Endothelial cell of umbilical vein (primary cell): ENCODE measurements at regions not wholly inside any gene's neighbourhood (a gene's known extent, or its start where the extent isn't known, plus 50 kb on each side); places are given as distances from the start of the nearest gene placed in this dataset.

Experiments
- BruUV-seq: library from RNA; stranded (reverse); fragments of 400-500 nt; replicated peaks from 2 replicates; lab custom pipeline; 2021; lab: Mats Ljungman, UMichigan
- CTCF ChIA-PET: fragments of 300-600, 350-600 bp; sonication (Branson Sonifier 250); formaldehyde crosslinking; loops from one replicate; lab custom pipeline; 2021; ENCODE audit warnings: antibody characterized with exemption, inconsistent platforms; lab: Charles Lee
- POLR2A ChIA-PET: fragments of 300-600, 350-600 bp; sonication (Branson Sonifier 250); formaldehyde crosslinking; loops from one replicate; lab custom pipeline; 2021; ENCODE audit warnings: antibody characterized with exemption, inconsistent platforms; lab: Charles Lee
- DNase-seq: peaks from one replicate; pipeline ENCODE4 v3.0.0-alpha.2; 2011; ENCODE audit warnings: low read depth, low spot score
- FAIRE-seq: peaks from 2 replicates; lab custom pipeline; 2011; peaks lifted over from hg19 to GRCh38; lab: Jason Lieb, UNC
- H2AFZ ChIP-seq: 2 replicates; pipeline ENCODE4 v1.6.0; 2012; ENCODE audit warnings: low read depth, low read length, control low read depth, inconsistent platforms
- H3K27ac ChIP-seq: 2 replicates; pipeline ENCODE4 v1.5.1; 2011; ENCODE audit warnings: low read depth, mild to moderate bottlenecking, control low read depth, low read length, moderate library complexity; ENCODE audit not compliant: insufficient read depth
- H3K27me3 ChIP-seq, 2 experiments: 2 replicates each; pipeline versions ENCODE4 v1.6.0 to v1.6.1; 2011; ENCODE audit warnings: low read length in 2 of 2, mixed read lengths in 1 of 2; ENCODE audit not compliant: control insufficient read depth in 2 of 2, insufficient read depth in 2 of 2
- H3K36me3 ChIP-seq, 2 experiments: 2 replicates in 1 of 2; 3 replicates in 1 of 2; pipeline ENCODE4 v1.5.1; 2011; ENCODE audit warnings: low read length in 2 of 2, mild to moderate bottlenecking in 1 of 2, moderate library complexity in 1 of 2; ENCODE audit not compliant: control insufficient read depth in 2 of 2, insufficient read depth in 2 of 2; ENCODE audit errors: extremely low read depth in 1 of 2
- H3K4me1 ChIP-seq: 3 replicates; pipeline ENCODE4 v1.5.1; 2011; ENCODE audit warnings: mild to moderate bottlenecking, low read length; ENCODE audit not compliant: control insufficient read depth, insufficient read depth; ENCODE audit errors: extremely low read depth
- H3K4me2 ChIP-seq: 2 replicates; pipeline ENCODE4 v1.6.1; 2011; ENCODE audit warnings: low read length, control low read depth, mixed read lengths; ENCODE audit not compliant: insufficient read depth
- H3K4me3 ChIP-seq, 3 experiments: fragments of 200-600 bp in 1 of 3; sonication (generic), shearing (Covaris generic) in 1 of 3; replicated peaks in 1 of 3; 2 replicates each; pipeline ENCODE4 v1.5.1; 2011 to 2016; ENCODE audit warnings: control low read depth in 3 of 3, low read length in 3 of 3, mild to moderate bottlenecking in 2 of 3, inconsistent platforms in 1 of 3, low read depth in 1 of 3, moderate library complexity in 1 of 3; ENCODE audit not compliant: insufficient read depth in 1 of 3
- H3K79me2 ChIP-seq: 2 replicates; pipeline ENCODE4 v1.6.0; 2012; ENCODE audit warnings: low read length, inconsistent platforms; ENCODE audit not compliant: control insufficient read depth, insufficient read depth
- H3K9ac ChIP-seq: replicated peaks from 2 replicates; pipeline ENCODE3; 2011; ENCODE audit warnings: low read length, control low read depth; ENCODE audit not compliant: insufficient read depth; ENCODE audit errors: extremely low read depth
- H3K9me1 ChIP-seq: replicated peaks from 3 replicates; pipeline ENCODE4 v1.6.0; 2011; ENCODE audit warnings: mild to moderate bottlenecking, low read length; ENCODE audit not compliant: control insufficient read depth, insufficient read depth; ENCODE audit errors: extremely low read depth
- H3K9me3 ChIP-seq: replicated peaks from 2 replicates; pipeline ENCODE4 v1.5.1; 2012; ENCODE audit warnings: low read length, inconsistent platforms; ENCODE audit not compliant: control insufficient read depth, insufficient read depth
- H4K20me1 ChIP-seq: replicated peaks from 2 replicates; pipeline ENCODE3; 2011; ENCODE audit warnings: mild to moderate bottlenecking, low read length; ENCODE audit not compliant: control insufficient read depth, insufficient read depth; ENCODE audit errors: extremely low read depth
- CTCF ChIP-seq, 2 donors: IDR thresholded peaks; 1 replicate in 1 of 2; 2 replicates in 1 of 2; pipeline ENCODE4 v1.5.1; 2011; ENCODE audit warnings: low read length in 2 of 2, mild to moderate bottlenecking in 2 of 2, moderate library complexity in 2 of 2, control low read depth in 1 of 2, inconsistent platforms in 1 of 2, low read depth in 1 of 2; ENCODE audit not compliant: insufficient read depth in 1 of 2; ENCODE audit errors: extremely low read depth in 1 of 2
- EZH2 ChIP-seq: IDR thresholded peaks from 2 replicates; pipeline ENCODE4 v1.6.1; 2012; ENCODE audit warnings: borderline replicate concordance, low read depth, mild to moderate bottlenecking, moderate library complexity, low read length, inconsistent platforms; ENCODE audit not compliant: severe bottlenecking
- FOS ChIP-seq: IDR thresholded peaks from 2 replicates; pipeline ENCODE4 v1.6.1; 2011; ENCODE audit warnings: mild to moderate bottlenecking, low read length, moderate library complexity, borderline replicate concordance; ENCODE audit not compliant: insufficient read depth
- GATA2 ChIP-seq: IDR thresholded peaks from 2 replicates; pipeline ENCODE4 v1.7.0; 2011; ENCODE audit warnings: low read depth, mild to moderate bottlenecking, moderate library complexity, mixed read lengths, low read length; ENCODE audit not compliant: insufficient read length, insufficient read depth
- JUN ChIP-seq: IDR thresholded peaks from 2 replicates; pipeline ENCODE4 v1.6.1; 2011; ENCODE audit warnings: borderline replicate concordance, low read depth; ENCODE audit not compliant: insufficient read length, insufficient read depth
- MAX ChIP-seq: IDR thresholded peaks from 2 replicates; pipeline ENCODE4 v1.6.1; 2011; ENCODE audit not compliant: insufficient read depth, insufficient read length
- MYC ChIP-seq: IDR thresholded peaks from one replicate; pipeline ENCODE4 v1.6.1; 2011; ENCODE audit warnings: mild to moderate bottlenecking, low read depth, low read length
- POLR2A ChIP-seq: IDR thresholded peaks from 2 replicates; pipeline ENCODE4 v1.6.1; 2012; ENCODE audit warnings: low read depth, mild to moderate bottlenecking, control low read depth, low read length
- POLR2AphosphoS5 ChIP-seq: IDR thresholded peaks from 2 replicates; pipeline ENCODE4 v1.6.1; 2012; ENCODE audit warnings: low read depth, mild to moderate bottlenecking, control low read depth, low read length, moderate library complexity; ENCODE audit not compliant: insufficient read depth
- dilution Hi-C: fragments of 300-500 bp; cut with MboI; formaldehyde crosslinking; loops from one replicate; pipeline ENCODE4 v1.15.0; 2019; ENCODE audit warnings: low sequenced_read_pairs; ENCODE audit not compliant: extremely low pct_ligation_motif_present
- intact Hi-C: fragments of 100-400 bp; cut with micrococcal nuclease; formaldehyde crosslinking; loops from one replicate; pipeline ENCODE4 v1.10.0; 2022

GRCh38 chr1:18037651-18038050 lies 69.9 kb upstream of the IGSF21 start:
- no peak for FAIRE-seq
- Histone ChIP-seq H3K9ac (no peak overlapping the region), H3K36me3 (no peaks in the 10 kb centered on the region), H3K9me3 (no peaks in the 10 kb centered on the region), H3K27ac (no peak overlapping the region), H2AFZ (no peak overlapping the region), H3K4me1 (no peaks in the 10 kb centered on the region), H4K20me1 (no peaks in the 10 kb centered on the region), H3K9me1 (no peaks in the 10 kb centered on the region), H3K4me3 (no peak overlapping the region), H3K4me2 (no peak overlapping the region), H3K79me2 (no peaks in the 10 kb centered on the region), H3K27me3 (no peaks in the 10 kb centered on the region)
- TF ChIP-seq POLR2AphosphoS5: no peak
- no peak for TF ChIP-seq MYC
- no peak for TF ChIP-seq GATA2
- TF ChIP-seq MAX: no peak
- TF ChIP-seq POLR2A: no peak
- TF ChIP-seq EZH2: no peak
- no peak for TF ChIP-seq FOS
- TF ChIP-seq CTCF (IDR thresholded peaks at IDR 0.05; ENCODE audit: extremely low read depth in 1 of 2, insufficient read depth in 1 of 2, low read depth in 1 of 2, low read length in 2 of 2): no peak
- no peak for TF ChIP-seq JUN
- DNase-seq: no peak
- ChIA-PET CTCF (no interaction called here), POLR2A (no interaction called here)
- dilution Hi-C loops (no loop called here), intact Hi-C loops (no loop called here)
- BruUV-seq: no TSS peak
